Esophagus squamous epithelium (tissue), 5 donors: ENCODE measurements at regions not wholly inside any gene's neighbourhood (a gene's known extent, or its start where the extent isn't known, plus 50 kb on each side); places are given as distances from the start of the nearest gene placed in this dataset.

Experiments
- DNase-seq: peaks from one replicate; lab custom pipeline; 2025; lab: John Stamatoyannopoulos, UW
- H3K27ac ChIP-seq, 4 donors: fragments of 200-600 bp; sonication (generic); one replicate each; pipeline ENCODE4 v1.5.1; 2016 to 2019; ENCODE audit warnings: mild to moderate bottlenecking in 1 of 4
- H3K27me3 ChIP-seq, 4 donors: fragments of 200-600 bp; sonication (generic); 1 replicate in 3 of 4; 2 replicates in 1 of 4; pipeline versions ENCODE4 v1.5.1 to v1.6.0; 2017 to 2021; ENCODE audit warnings: antibody characterized with exemption in 1 of 4
- H3K36me3 ChIP-seq, 3 donors: fragments of 200-600 bp; sonication (generic); one replicate each; pipeline ENCODE4 v1.5.1; 2016 to 2019
- H3K4me1 ChIP-seq, 3 donors: fragments of 200-600 bp; sonication (generic); one replicate each; pipeline ENCODE4 v1.5.1; 2017 to 2019
- H3K4me3 ChIP-seq, 4 donors: fragments of 200-600 bp; sonication (generic); 1 replicate in 3 of 4; 2 replicates in 1 of 4; pipeline ENCODE4 v1.5.1; 2016 to 2019; ENCODE audit warnings: mild to moderate bottlenecking in 2 of 4, moderate library complexity in 1 of 4
- H3K9me3 ChIP-seq, 3 donors: fragments of 200-600 bp; sonication (generic); one replicate each; pipeline ENCODE4 v1.5.1; 2016 to 2019
- CTCF ChIP-seq, 6 experiments: fragments of 450-650 bp in 4 of 6; fragments of 200-600 bp in 2 of 6; sonication (generic) in 2 of 6; IDR thresholded peaks; one replicate each; pipeline ENCODE4 v1.5.1; 2016 to 2019; ENCODE audit warnings: antibody characterized with exemption in 6 of 6, mild to moderate bottlenecking in 4 of 6, moderate library complexity in 4 of 6
- POLR2A ChIP-seq, 4 donors: fragments of 450-650 bp; IDR thresholded peaks; one replicate each; pipeline ENCODE4 v1.6.1; 2017; ENCODE audit warnings: antibody characterized with exemption in 4 of 4, mild to moderate bottlenecking in 4 of 4, moderate library complexity in 3 of 4
- WGBS, 2 donors: methylation state at CpG; one replicate each; pipeline ENCODE4 v1.1.5; 2018; 5-methylcytosine and 5-hydroxymethylcytosine counted together
- intact Hi-C: fragments of 100-400 bp; cut with DNase I; formaldehyde crosslinking; loops from one replicate; pipeline ENCODE4 v1.15.0; 2022
- donor health status: DM: yes; HTN: yes; CAD: no.

GRCh38 chr15:62781081-62781497 is 261.5 kb upstream of the TPM1 start:
- Histone ChIP-seq H3K27ac (no peak overlapping the region), H3K4me3 (no peak overlapping the region), H3K4me1 (peaks cover 0 to 13% (median 4%) of the 10 kb centered on the region in 3 donors), H3K27me3 (no peaks in the 10 kb centered on the region), H3K36me3 (no peaks in the 10 kb centered on the region), H3K9me3 (no peaks in the 10 kb centered on the region)
- no peak for TF ChIP-seq POLR2A (IDR thresholded peaks at IDR 0.05)
- TF ChIP-seq CTCF (IDR thresholded peaks at IDR 0.05): no peak
- DNase-seq: no peak
- intact Hi-C loops: loop anchor here (10.0 kb wide), 1 partner anchor 314 kb away; no protein-coding TSS in a partner anchor
- 43 to 74% methylated on average over 5 of the region's 5 CpGs for WGBS, 2 donors

- H3K4me1 ChIP-seq: peaks cover 0 to 13% (median 4%) of the 10 kb centered on the region in 3 donors
- intact Hi-C loops: loop anchor here (10.0 kb wide), 1 partner anchor 313 kb away; no protein-coding TSS in a partner anchor
- peak overlapping the region in 2 of 4 donors; percentile 32 to 34 for H3K27ac ChIP-seq
- H3K27me3 ChIP-seq: no peaks in the 10 kb centered on the region
- no peak for DNase-seq
- 15 to 24% methylated on average over 2 to 7 of the region's 11 CpGs for WGBS, 2 donors
- H3K4me3 ChIP-seq: no peak overlapping the region
- no peaks in the 10 kb centered on the region for H3K9me3 ChIP-seq
- TF ChIP-seq CTCF (IDR thresholded peaks at IDR 0.05): peak; percentile 29 to 77 (median 68)
- TF ChIP-seq POLR2A (IDR thresholded peaks at IDR 0.05): no peak
- H3K36me3 ChIP-seq: no peaks in the 10 kb centered on the region
Observed at GRCh38 chr15:62782071-62782841, 260.3 kb upstream of the TPM1 start.

- Histone ChIP-seq H3K27me3 (no peaks in the 10 kb centered on the region), H3K27ac (no peak overlapping the region), H3K4me3 (no peak overlapping the region), H3K9me3 (no peaks in the 10 kb centered on the region), H3K4me1 (peaks cover 0 to 13% (median 4%) of the 10 kb centered on the region in 3 donors), H3K36me3 (no peaks in the 10 kb centered on the region)
- no peak for TF ChIP-seq CTCF (IDR thresholded peaks at IDR 0.05)
- TF ChIP-seq POLR2A (IDR thresholded peaks at IDR 0.05): no peak
- intact Hi-C loops: loop anchor here (10.0 kb wide), 1 partner anchor 312 kb away; no protein-coding TSS in a partner anchor
- 50 to 77% methylated on average over 1 of the region's 1 CpG for WGBS, 2 donors
- DNase-seq: no peak
Observed at GRCh38 chr15:62782896-62783295, 259.7 kb upstream of the TPM1 start.

- H3K4me3 ChIP-seq: no peak overlapping the region
- H3K9me3 ChIP-seq: no peaks in the 10 kb centered on the region
- H3K27me3 ChIP-seq: no peaks in the 10 kb centered on the region
- WGBS, 2 donors: 88 to 97% methylated on average over 6 to 11 of the region's 14 CpGs
- intact Hi-C loops: loop anchor here (10.0 kb wide), 1 partner anchor 311 kb away; no protein-coding TSS in a partner anchor
- peaks cover 0 to 13% (median 4%) of the 10 kb centered on the region in 3 donors for H3K4me1 ChIP-seq
- no peak for TF ChIP-seq CTCF (IDR thresholded peaks at IDR 0.05)
- H3K36me3 ChIP-seq: no peaks in the 10 kb centered on the region
- no peak for DNase-seq
- H3K27ac ChIP-seq: no peak overlapping the region
Observed at GRCh38 chr15:62783303-62783957, 259.1 kb upstream of the TPM1 start.
